Upper lobe of right lung (tissue), 1 donor: ENCODE measurements at regions not wholly inside any gene's neighbourhood (a gene's known extent, or its start where the extent isn't known, plus 50 kb on each side); places are given as distances from the start of the nearest gene placed in this dataset.

ENCODE experiments used
- ATAC-seq: fragments of 200-7000 bp; cut with Tn5 transposase; one replicate; pipeline ENCODE4 v1.9.1; 2020; ENCODE audit warnings: mild to moderate bottlenecking, moderate library complexity
- DNase-seq: peaks from one replicate; pipeline ENCODE4 v3.0.0-alpha.2; 2020
- H3K27ac ChIP-seq: fragments of 200-600 bp; one replicate; pipeline ENCODE4 v1.8.0; 2022
- H3K27me3 ChIP-seq: fragments of 200-600 bp; one replicate; pipeline ENCODE4 v1.8.0; 2022; ENCODE audit warnings: mild to moderate bottlenecking
- H3K36me3 ChIP-seq: fragments of 200-600 bp; one replicate; pipeline ENCODE4 v1.8.0; 2022
- H3K4me1 ChIP-seq: fragments of 200-600 bp; one replicate; pipeline ENCODE4 v1.8.0; 2022
- H3K4me3 ChIP-seq: fragments of 200-600 bp; one replicate; pipeline ENCODE4 v1.8.0; 2022; ENCODE audit warnings: mild to moderate bottlenecking
- H3K9me3 ChIP-seq: fragments of 200-600 bp; one replicate; pipeline ENCODE4 v1.8.0; 2022
- CTCF ChIP-seq: fragments of 200-600 bp; IDR thresholded peaks from one replicate; pipeline ENCODE4 v1.8.0; 2022; ENCODE audit warnings: antibody characterized with exemption
- intact Hi-C: fragments of 100-400 bp; cut with DNase I; formaldehyde crosslinking; loops from one replicate; pipeline ENCODE4 v1.11.0; 2022
- donor health status: DM: no; HTN: yes; CAD: no; lungs with severe emphysema.

GRCh38 chr10:33883881-33884280 is 549.4 kb upstream of the NRP1 start:
- no peak for ATAC-seq
- intact Hi-C loops = no loop called here
- H3K4me3 ChIP-seq = no peak overlapping the region

GRCh38 chr10:33882996-33883395 is 548.5 kb upstream of the NRP1 start:
- Histone ChIP-seq H3K36me3 (no peaks in the 10 kb centered on the region), H3K4me1 (no peaks in the 10 kb centered on the region), H3K4me3 (no peak overlapping the region), H3K27ac (no peak overlapping the region), H3K9me3 (no peaks in the 10 kb centered on the region), H3K27me3 (no peaks in the 10 kb centered on the region)
- intact Hi-C loops = no loop called here
- no peak for DNase-seq
- no peak for TF ChIP-seq CTCF
- ATAC-seq = no peak

More at GRCh38 chr10:33883881-33884280, 549.4 kb upstream of the NRP1 start:
- no peak for DNase-seq
- no peaks in the 10 kb centered on the region for H3K27me3 ChIP-seq
- no peaks in the 10 kb centered on the region for H3K9me3 ChIP-seq
- no peak overlapping the region for H3K27ac ChIP-seq
- no peaks in the 10 kb centered on the region for H3K36me3 ChIP-seq
- no peaks in the 10 kb centered on the region for H3K4me1 ChIP-seq
- no peak for TF ChIP-seq CTCF

GRCh38 chr10:33880291-33880690 is 545.8 kb upstream of the NRP1 start:
- ATAC-seq (no peak), DNase-seq (no peak)
- Histone ChIP-seq H3K27me3 (no peaks in the 10 kb centered on the region), H3K27ac (no peak overlapping the region), H3K4me1 (no peaks in the 10 kb centered on the region), H3K4me3 (no peak overlapping the region), H3K36me3 (no peaks in the 10 kb centered on the region), H3K9me3 (no peaks in the 10 kb centered on the region)
- intact Hi-C loops = no loop called here
- no peak for TF ChIP-seq CTCF

- H3K4me3 ChIP-seq = no peak overlapping the region
- ATAC-seq (no peak), DNase-seq (no peak)
- no peaks in the 10 kb centered on the region for H3K36me3 ChIP-seq
- no peaks in the 10 kb centered on the region for H3K9me3 ChIP-seq
- no peak for TF ChIP-seq CTCF
- no peaks in the 10 kb centered on the region for H3K27me3 ChIP-seq
- H3K27ac ChIP-seq = no peak overlapping the region
- no peaks in the 10 kb centered on the region for H3K4me1 ChIP-seq
- intact Hi-C loops = no loop called here
Observed at GRCh38 chr10:33878238-33878786, 543.8 kb upstream of the NRP1 start.

GRCh38 chr10:33876584-33877400 is 542.3 kb upstream of the NRP1 start:
- DNase-seq (no peak), ATAC-seq (peak; percentile 74)
- intact Hi-C loops = no loop called here
- H3K4me3 ChIP-seq = no peak overlapping the region
- H3K27me3 ChIP-seq = no peaks in the 10 kb centered on the region
- H3K36me3 ChIP-seq = no peaks in the 10 kb centered on the region
- peak overlapping the region; percentile 30 for H3K27ac ChIP-seq
- H3K4me1 ChIP-seq = no peaks in the 10 kb centered on the region
- no peak for TF ChIP-seq CTCF
- H3K9me3 ChIP-seq = no peaks in the 10 kb centered on the region
